ENCODE measurements at regions not wholly inside any gene's neighbourhood (a gene's known extent, or its start where the extent isn't known, plus 50 kb on each side); places are given as distances from the start of the nearest gene placed in this dataset.

DNA sequence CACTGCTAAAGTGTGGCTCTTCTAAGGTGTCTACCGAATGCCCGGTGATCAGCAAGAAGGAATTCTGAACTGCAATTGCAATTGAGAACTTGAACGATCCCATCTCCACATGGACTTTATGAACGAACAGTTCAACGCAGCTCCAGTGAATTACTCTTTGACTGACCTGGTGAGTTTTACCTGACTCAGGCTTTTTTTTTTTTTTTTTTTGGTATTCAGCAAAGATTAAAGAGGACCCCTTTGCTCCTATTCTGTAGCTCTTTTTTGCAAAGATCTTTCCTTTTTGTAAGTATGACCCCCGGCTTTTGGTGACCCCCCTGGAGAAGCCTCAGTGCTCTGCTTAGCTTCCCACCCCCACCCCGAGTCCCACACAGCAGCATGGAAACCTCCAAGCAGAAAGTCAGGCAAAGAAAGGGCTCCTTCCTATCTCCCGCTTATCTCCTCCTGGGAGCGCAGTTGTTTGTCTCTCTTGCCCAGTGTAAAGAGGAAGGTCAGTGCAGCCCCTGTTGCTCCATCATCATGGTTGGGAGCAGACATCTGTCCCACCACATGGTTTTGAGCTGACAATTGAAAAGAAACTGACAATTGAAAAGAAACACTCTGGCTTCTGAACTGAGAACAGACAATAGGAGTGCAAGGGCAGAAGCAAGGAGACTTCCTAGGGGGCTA is 72.1 kb upstream of the DIO3 start:
- H3K4me1 ChIP-seq: no peaks in the 10 kb centered on the region
- intact Hi-C loops (cut with DNase I; ENCODE audit: low total_unique reads): no loop called here
- H3K4me3 ChIP-seq: no peak overlapping the region
- no peak for DNase-seq
- peaks cover 0 to 19% (median 13%) of the 10 kb centered on the region in 4 donors for H3K9me3 ChIP-seq
- H3K27me3 ChIP-seq: peaks cover 0 to 20% (median 0%) of the 10 kb centered on the region in 3 donors
- no peak overlapping the region for H3K27ac ChIP-seq
- TF ChIP-seq EP300 (IDR thresholded peaks at IDR 0.05): no peak
- TF ChIP-seq POLR2A (IDR thresholded peaks at IDR 0.05): no peak
- TF ChIP-seq POLR2AphosphoS5 (IDR thresholded peaks at IDR 0.05): no peak
- TF ChIP-seq, protein P1, sequence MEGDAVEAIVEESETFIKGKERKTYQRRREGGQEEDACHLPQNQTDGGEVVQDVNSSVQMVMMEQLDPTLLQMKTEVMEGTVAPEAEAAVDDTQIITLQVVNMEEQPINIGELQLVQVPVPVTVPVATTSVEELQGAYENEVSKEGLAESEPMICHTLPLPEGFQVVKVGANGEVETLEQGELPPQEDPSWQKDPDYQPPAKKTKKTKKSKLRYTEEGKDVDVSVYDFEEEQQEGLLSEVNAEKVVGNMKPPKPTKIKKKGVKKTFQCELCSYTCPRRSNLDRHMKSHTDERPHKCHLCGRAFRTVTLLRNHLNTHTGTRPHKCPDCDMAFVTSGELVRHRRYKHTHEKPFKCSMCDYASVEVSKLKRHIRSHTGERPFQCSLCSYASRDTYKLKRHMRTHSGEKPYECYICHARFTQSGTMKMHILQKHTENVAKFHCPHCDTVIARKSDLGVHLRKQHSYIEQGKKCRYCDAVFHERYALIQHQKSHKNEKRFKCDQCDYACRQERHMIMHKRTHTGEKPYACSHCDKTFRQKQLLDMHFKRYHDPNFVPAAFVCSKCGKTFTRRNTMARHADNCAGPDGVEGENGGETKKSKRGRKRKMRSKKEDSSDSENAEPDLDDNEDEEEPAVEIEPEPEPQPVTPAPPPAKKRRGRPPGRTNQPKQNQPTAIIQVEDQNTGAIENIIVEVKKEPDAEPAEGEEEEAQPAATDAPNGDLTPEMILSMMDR (IDR thresholded peaks at IDR 0.05): no peak
- H3K36me3 ChIP-seq: no peaks in the 10 kb centered on the region
- WGBS, 5 donors: 46 to 73% (median 63%) methylated on average over 9 of the region's 9 CpGs

GRCh38 chr14:101490771-101491170 is 70.5 kb upstream of the DIO3 start:
- Histone ChIP-seq H3K9me3 (peaks cover 0 to 16% (median 11%) of the 10 kb centered on the region in 4 donors), H3K27me3 (peaks cover 0 to 20% (median 0%) of the 10 kb centered on the region in 3 donors), H3K27ac (no peak overlapping the region), H3K36me3 (no peaks in the 10 kb centered on the region), H3K4me1 (no peaks in the 10 kb centered on the region), H3K4me3 (no peak overlapping the region)
- TF ChIP-seq, protein P1 (IDR thresholded peaks at IDR 0.05): no peak
- TF ChIP-seq POLR2AphosphoS5 (IDR thresholded peaks at IDR 0.05) (no peak), EP300 (IDR thresholded peaks at IDR 0.05) (no peak), POLR2A (IDR thresholded peaks at IDR 0.05) (no peak)
- intact Hi-C loops (cut with DNase I; ENCODE audit: low total_unique reads): no loop called here
- 78 to 90% (median 82%) methylated on average over 9 of the region's 9 CpGs for WGBS, 5 donors
- no peak for DNase-seq

GRCh38 chr14:101491841-101492240 is 69.5 kb upstream of the DIO3 start:
- H3K27ac ChIP-seq: no peak overlapping the region
- H3K4me3 ChIP-seq: no peak overlapping the region
- H3K4me1 ChIP-seq: no peaks in the 10 kb centered on the region
- WGBS, 5 donors: 82 to 93% (median 88%) methylated on average over 12 of the region's 12 CpGs
- peaks cover 0 to 29% (median 3%) of the 10 kb centered on the region in 3 donors for H3K27me3 ChIP-seq
- no peaks in the 10 kb centered on the region for H3K36me3 ChIP-seq
- no peak for DNase-seq
- intact Hi-C loops (cut with DNase I; ENCODE audit: low total_unique reads): no loop called here
- peaks cover 0 to 7% (median 3%) of the 10 kb centered on the region in 4 donors for H3K9me3 ChIP-seq
- TF ChIP-seq POLR2AphosphoS5 (IDR thresholded peaks at IDR 0.05) (no peak), POLR2A (IDR thresholded peaks at IDR 0.05) (no peak), EP300 (IDR thresholded peaks at IDR 0.05) (no peak)
- TF ChIP-seq, protein P1 (IDR thresholded peaks at IDR 0.05): no peak

DNA sequence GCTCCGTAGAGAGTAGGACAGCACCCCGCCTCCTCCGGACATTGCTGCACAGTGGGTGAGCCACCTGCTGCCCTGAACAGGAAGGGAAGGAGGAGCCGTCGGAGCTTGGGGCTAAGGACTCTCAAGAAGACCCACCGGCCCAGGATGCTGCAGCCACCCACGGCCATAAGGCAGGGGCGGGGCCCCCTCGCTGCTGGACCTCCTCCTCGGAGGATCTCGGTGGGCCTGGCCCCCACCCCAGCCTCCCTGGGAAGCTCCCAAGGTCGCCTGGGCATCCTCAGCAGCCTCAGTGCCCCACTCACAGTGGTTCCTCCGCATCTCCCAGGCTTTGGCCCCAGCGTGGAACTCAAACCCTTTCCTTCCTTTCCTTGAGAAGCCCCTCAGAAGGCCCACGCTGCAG is 68.6 kb upstream of the DIO3 start:
- no peak overlapping the region for H3K4me3 ChIP-seq
- H3K4me1 ChIP-seq: no peaks in the 10 kb centered on the region
- no peak overlapping the region for H3K27ac ChIP-seq
- WGBS, 5 donors: 66 to 94% (median 75%) methylated on average over 2 to 15 of the region's 15 CpGs
- TF ChIP-seq, protein P1 (IDR thresholded peaks at IDR 0.05): no peak
- TF ChIP-seq POLR2AphosphoS5 (IDR thresholded peaks at IDR 0.05): no peak
- no peak for TF ChIP-seq POLR2A (IDR thresholded peaks at IDR 0.05)
- TF ChIP-seq EP300 (IDR thresholded peaks at IDR 0.05): no peak
- no peaks in the 10 kb centered on the region for H3K36me3 ChIP-seq
- intact Hi-C loops (cut with DNase I; ENCODE audit: low total_unique reads): no loop called here
- no peak for DNase-seq
- H3K9me3 ChIP-seq: peaks cover 0 to 4% (median 0%) of the 10 kb centered on the region in 4 donors
- H3K27me3 ChIP-seq: peaks cover 0 to 36% (median 3%) of the 10 kb centered on the region in 3 donors
